Neuronal stem cell (in vitro differentiated cells): ENCODE measurements at regions not wholly inside any gene's neighbourhood (a gene's known extent, or its start where the extent isn't known, plus 50 kb on each side); places are given as distances from the start of the nearest gene placed in this dataset.

Experiments
- DNase-seq: peaks from one replicate; pipeline ENCODE4 v3.0.0-alpha.2; 2013; ENCODE audit warnings: low spot score
- H2AFZ ChIP-seq: one replicate; pipeline ENCODE4 v1.6.1; 2013; ENCODE audit warnings: mild to moderate bottlenecking, low read length, inconsistent platforms
- H2AK5ac ChIP-seq: 2 replicates; pipeline ENCODE4 v1.6.1; 2013; ENCODE audit warnings: low read depth, mild to moderate bottlenecking, inconsistent platforms, low read length, moderate library complexity, mixed read lengths
- H2BK120ac ChIP-seq: 2 replicates; pipeline ENCODE4 v1.6.1; 2013; ENCODE audit warnings: low read depth, mild to moderate bottlenecking, inconsistent platforms, low read length, moderate library complexity, mixed read lengths
- H2BK12ac ChIP-seq: one replicate; pipeline ENCODE4 v1.6.1; 2013; ENCODE audit warnings: low read length, inconsistent platforms
- H2BK15ac ChIP-seq: 2 replicates; pipeline ENCODE4 v1.6.1; 2013; ENCODE audit warnings: mild to moderate bottlenecking, low read length, inconsistent platforms, mixed read lengths
- H2BK5ac ChIP-seq: one replicate; pipeline ENCODE4 v1.6.1; 2013; ENCODE audit warnings: inconsistent platforms, mild to moderate bottlenecking, low read length, moderate library complexity
- H3K14ac ChIP-seq: one replicate; pipeline ENCODE4 v1.6.1; 2013; ENCODE audit warnings: low read length, inconsistent platforms
- H3K18ac ChIP-seq: 2 replicates; pipeline ENCODE4 v1.6.1; 2013; ENCODE audit warnings: low read length, inconsistent platforms
- H3K23ac ChIP-seq: 2 replicates; pipeline ENCODE4 v1.6.1; 2013; ENCODE audit warnings: low read depth, mild to moderate bottlenecking, mixed read lengths, low read length, inconsistent platforms; ENCODE audit not compliant: poor library complexity
- H3K27ac ChIP-seq: replicated peaks from 3 replicates; pipeline ENCODE4 v1.5.1; 2013; ENCODE audit warnings: low read length, inconsistent platforms
- H3K27me3 ChIP-seq, 3 experiments: 2 replicates each; pipeline ENCODE4 v1.6.1; 2013; ENCODE audit warnings: low read length in 3 of 3, mild to moderate bottlenecking in 2 of 3, inconsistent platforms in 1 of 3, low read depth in 1 of 3, mixed read lengths in 1 of 3, moderate library complexity in 1 of 3; ENCODE audit not compliant: control insufficient read depth in 3 of 3, insufficient read depth in 3 of 3
- H3K36me3 ChIP-seq, 2 donors: replicated peaks in 1 of 2; 2 replicates each; pipeline ENCODE4 v1.6.1; 2013; ENCODE audit warnings: low read length in 2 of 2; ENCODE audit not compliant: control insufficient read depth in 2 of 2, insufficient read depth in 2 of 2
- H3K4ac ChIP-seq: 2 replicates; pipeline ENCODE4 v1.6.1; 2013; ENCODE audit warnings: inconsistent platforms, mild to moderate bottlenecking, low read length, moderate library complexity
- H3K4me1 ChIP-seq, 2 donors: 1 replicate in 1 of 2; 2 replicates in 1 of 2; pipeline ENCODE4 v1.6.1; 2013; ENCODE audit warnings: low read length in 2 of 2, low read depth in 1 of 2; ENCODE audit not compliant: control insufficient read depth in 2 of 2, insufficient read depth in 1 of 2
- H3K4me2 ChIP-seq: one replicate; pipeline ENCODE4 v1.6.1; 2013; ENCODE audit warnings: mild to moderate bottlenecking, low read length, inconsistent platforms; ENCODE audit not compliant: insufficient read depth, poor library complexity, severe bottlenecking
- H3K4me3 ChIP-seq, 2 donors: 2 replicates each; pipeline ENCODE4 v1.5.1; 2013; ENCODE audit warnings: low read length in 2 of 2, mild to moderate bottlenecking in 2 of 2, inconsistent platforms in 1 of 2, moderate library complexity in 1 of 2
- H3K79me1 ChIP-seq: one replicate; pipeline ENCODE4 v1.6.1; 2013; ENCODE audit warnings: low read depth, mild to moderate bottlenecking, inconsistent platforms, low read length, moderate library complexity
- H3K9ac ChIP-seq: one replicate; pipeline ENCODE4 v1.6.1; 2013; ENCODE audit warnings: mild to moderate bottlenecking, low read depth, low read length, inconsistent platforms; ENCODE audit not compliant: poor library complexity
- H3K9me3 ChIP-seq, 2 donors: replicated peaks in 1 of 2; 2 replicates each; pipeline versions ENCODE3 to v1.6.1; 2013; ENCODE audit warnings: low read length in 2 of 2, mild to moderate bottlenecking in 2 of 2, inconsistent platforms in 1 of 2, low read depth in 1 of 2, mixed read lengths in 1 of 2, moderate library complexity in 1 of 2; ENCODE audit not compliant: control insufficient read depth in 2 of 2, insufficient read depth in 1 of 2
- H4K8ac ChIP-seq: one replicate; pipeline ENCODE4 v1.6.1; 2013; ENCODE audit warnings: low read depth, mild to moderate bottlenecking, inconsistent platforms, low read length, moderate library complexity
- H4K91ac ChIP-seq: one replicate; pipeline ENCODE4 v1.6.1; 2013; ENCODE audit warnings: low read length, low read depth, mild to moderate bottlenecking, inconsistent platforms; ENCODE audit not compliant: poor library complexity
- WGBS, 2 donors: extraction: QIAGEN DNeasy Blood & Tissue Kit; methylation state at CpG; one replicate each; pipeline ENCODE4 v1.1.7; 2013; ENCODE audit warnings: missing lambda C conversion rate in 2 of 2, mixed read lengths in 1 of 2; ENCODE audit not compliant: insufficient read length in 2 of 2, insufficient replicate concordance in 1 of 2; ENCODE audit errors: extremely low coverage in 2 of 2; 5-methylcytosine and 5-hydroxymethylcytosine counted together

DNA sequence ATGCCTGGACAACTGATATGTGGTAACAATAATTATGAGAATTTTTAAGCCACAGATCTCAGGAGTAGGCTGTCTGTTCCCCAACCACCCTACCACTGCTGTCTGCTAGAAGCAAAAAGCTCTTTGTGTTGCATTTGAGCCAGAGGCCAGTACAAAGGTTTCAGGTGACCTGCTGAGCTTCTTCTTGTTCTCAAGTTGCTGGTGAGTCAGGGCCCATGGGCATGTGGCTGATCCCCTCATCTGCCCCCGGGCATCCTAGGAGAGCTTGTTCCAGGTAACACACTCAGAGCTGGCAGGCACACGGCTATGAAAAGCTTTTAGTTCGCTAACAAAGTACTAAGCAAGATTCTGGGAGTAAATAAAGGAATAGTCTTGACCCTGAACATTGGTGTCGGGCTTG is 285.3 kb downstream of the CDC5L start:
- no peak overlapping the region for H4K8ac ChIP-seq
- H4K91ac ChIP-seq, result no peak overlapping the region
- WGBS, 2 donors, result no CpG with 5 or more reads among the region's 4 CpGs
- H3K27ac ChIP-seq, result no peak overlapping the region
- H2BK120ac ChIP-seq, result no peak overlapping the region
- no peak overlapping the region for H3K23ac ChIP-seq
- peaks cover 5 to 14% of the 10 kb centered on the region in 2 donors for H3K4me1 ChIP-seq
- H2BK15ac ChIP-seq, result no peak overlapping the region
- no peak for DNase-seq
- H3K14ac ChIP-seq, result no peak overlapping the region
- H3K9me3 ChIP-seq, result no peaks in the 10 kb centered on the region
- no peak overlapping the region for H2BK12ac ChIP-seq
- no peak overlapping the region for H3K18ac ChIP-seq
- no peak overlapping the region for H3K4ac ChIP-seq
- no peaks in the 10 kb centered on the region for H3K27me3 ChIP-seq
- no peak overlapping the region for H2AK5ac ChIP-seq
- H3K4me3 ChIP-seq, result no peak overlapping the region
- no peaks in the 10 kb centered on the region for H3K36me3 ChIP-seq
- H3K79me1 ChIP-seq, result no peaks in the 10 kb centered on the region
- no peak overlapping the region for H2BK5ac ChIP-seq
- no peak overlapping the region for H3K9ac ChIP-seq
- H2AFZ ChIP-seq, result no peak overlapping the region
- H3K4me2 ChIP-seq, result no peak overlapping the region

DNA sequence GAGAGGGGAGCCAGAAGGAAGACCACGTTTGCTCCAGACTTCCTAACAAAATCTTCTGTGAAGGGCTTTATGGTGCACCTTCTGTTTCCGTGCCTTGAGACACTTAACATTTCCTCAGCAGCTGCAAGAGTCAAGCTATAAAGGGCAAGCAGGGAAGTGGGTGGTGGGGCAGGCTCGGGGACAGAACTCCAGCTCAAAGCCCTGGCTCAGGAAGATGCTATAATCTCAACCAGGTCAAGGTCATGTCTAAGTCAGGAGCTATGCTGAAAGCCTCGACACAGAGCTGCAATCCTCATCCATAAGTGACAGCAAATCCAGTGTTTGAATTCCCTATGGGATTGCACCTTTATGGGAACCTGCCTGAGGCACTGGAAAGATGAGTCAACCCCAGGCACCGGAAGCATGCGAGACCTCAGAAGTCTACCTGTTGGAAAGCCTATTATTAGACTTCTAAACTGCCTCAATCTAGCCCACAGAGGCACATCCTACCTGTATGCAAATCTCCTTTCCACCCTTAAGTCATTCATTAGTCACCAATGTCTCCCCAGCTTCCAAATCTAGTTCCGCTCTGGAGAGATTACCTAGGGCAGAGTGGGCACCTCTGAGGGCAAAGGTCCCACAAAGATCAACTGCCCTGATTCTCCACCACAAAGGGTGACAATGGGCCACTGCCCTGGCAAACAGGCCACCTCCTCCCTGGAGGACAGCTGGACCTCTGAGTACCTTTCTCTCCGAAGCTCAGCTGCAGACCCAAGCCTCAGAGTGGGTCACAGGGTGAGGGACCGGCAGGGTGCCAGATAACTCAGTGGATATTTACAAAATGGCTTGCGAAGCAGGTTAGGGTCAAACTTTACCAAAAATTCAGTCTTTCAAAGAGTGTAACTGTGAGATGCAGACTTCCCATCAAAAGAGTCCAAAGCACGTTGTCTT is 287.0 kb downstream of the CDC5L start:
- no peak overlapping the region for H2AK5ac ChIP-seq
- peak overlapping the region; percentile 46 for H3K18ac ChIP-seq
- no peak overlapping the region for H3K14ac ChIP-seq
- peaks cover 0 to 7% of the 10 kb centered on the region in 2 donors for H3K4me1 ChIP-seq
- H3K79me1 ChIP-seq, result no peaks in the 10 kb centered on the region
- H4K91ac ChIP-seq, result no peak overlapping the region
- no peak for DNase-seq
- no peak overlapping the region for H2BK15ac ChIP-seq
- no peak overlapping the region for H2AFZ ChIP-seq
- no peaks in the 10 kb centered on the region for H3K9me3 ChIP-seq
- no peaks in the 10 kb centered on the region for H3K27me3 ChIP-seq
- H2BK12ac ChIP-seq, result no peak overlapping the region
- H2BK5ac ChIP-seq, result no peak overlapping the region
- no peak overlapping the region for H3K23ac ChIP-seq
- H3K4ac ChIP-seq, result no peak overlapping the region
- no peaks in the 10 kb centered on the region for H3K36me3 ChIP-seq
- H3K4me2 ChIP-seq, result no peak overlapping the region
- H3K27ac ChIP-seq, result no peak overlapping the region
- no peak overlapping the region for H2BK120ac ChIP-seq
- no peak overlapping the region for H4K8ac ChIP-seq
- no peak overlapping the region for H3K4me3 ChIP-seq
- WGBS, 2 donors, result no CpG with 5 or more reads among the region's 11 CpGs
- H3K9ac ChIP-seq, result no peak overlapping the region

DNA sequence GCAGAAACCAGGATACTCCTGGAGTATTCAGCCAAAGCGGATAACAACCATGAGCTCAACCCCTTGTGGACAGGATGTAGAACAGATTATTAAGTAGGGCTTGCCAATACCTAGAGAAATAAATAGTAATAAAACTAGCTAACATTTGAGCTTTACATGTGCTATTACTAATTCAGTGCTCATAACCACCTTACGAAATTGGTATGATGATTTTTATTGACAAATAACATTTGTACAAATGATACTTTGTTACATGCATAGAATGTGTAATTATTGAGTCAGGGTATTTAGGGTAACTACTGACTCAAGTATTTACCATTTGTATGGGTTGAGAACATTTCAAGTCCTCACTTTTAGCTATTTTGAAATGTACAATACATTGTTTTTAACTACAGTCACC is 287.9 kb downstream of the CDC5L start:
- Histone ChIP-seq H3K23ac (no peak overlapping the region), H3K4me1 (peaks cover 8% of the 10 kb centered on the region in 2 donors), H3K14ac (no peak overlapping the region), H3K4me3 (no peak overlapping the region), H4K8ac (no peak overlapping the region), H4K91ac (no peak overlapping the region), H3K9me3 (no peaks in the 10 kb centered on the region), H2BK15ac (no peak overlapping the region), H2AK5ac (no peak overlapping the region), H3K79me1 (no peaks in the 10 kb centered on the region), H3K4ac (no peak overlapping the region), H3K27ac (no peak overlapping the region), H2BK12ac (no peak overlapping the region), H3K36me3 (no peaks in the 10 kb centered on the region), H3K9ac (no peak overlapping the region), H3K27me3 (no peaks in the 10 kb centered on the region), H3K18ac (no peak overlapping the region), H2AFZ (no peak overlapping the region), H2BK120ac (no peak overlapping the region), H3K4me2 (no peak overlapping the region), H2BK5ac (no peak overlapping the region)
- no CpG with 5 or more reads among the region's 2 CpGs for WGBS, 2 donors
- DNase-seq, result no peak

GRCh38 chr6:44676246-44676790 is 288.8 kb downstream of the CDC5L start:
- H3K9me3 ChIP-seq, result no peaks in the 10 kb centered on the region
- H3K4me1 ChIP-seq, result peaks cover 10 to 17% of the 10 kb centered on the region in 2 donors
- no peak for DNase-seq
- H3K4ac ChIP-seq, result no peak overlapping the region
- H3K27ac ChIP-seq, result no peak overlapping the region
- H3K4me2 ChIP-seq, result no peak overlapping the region
- no peak overlapping the region for H3K4me3 ChIP-seq
- H2BK12ac ChIP-seq, result no peak overlapping the region
- H3K79me1 ChIP-seq, result no peaks in the 10 kb centered on the region
- no peak overlapping the region for H4K91ac ChIP-seq
- H3K14ac ChIP-seq, result no peak overlapping the region
- no peak overlapping the region for H2BK15ac ChIP-seq
- no peak overlapping the region for H2AFZ ChIP-seq
- H2BK5ac ChIP-seq, result no peak overlapping the region
- no peak overlapping the region for H3K9ac ChIP-seq
- H3K36me3 ChIP-seq, result no peaks in the 10 kb centered on the region
- H4K8ac ChIP-seq, result no peak overlapping the region
- no peaks in the 10 kb centered on the region for H3K27me3 ChIP-seq
- no peak overlapping the region for H3K23ac ChIP-seq
- H3K18ac ChIP-seq, result no peak overlapping the region
- WGBS, 2 donors, result no CpG with 5 or more reads among the region's 8 CpGs
- H2BK120ac ChIP-seq, result no peak overlapping the region
- H2AK5ac ChIP-seq, result peak overlapping the region; percentile 21
